Mesendoderm (in vitro differentiated cells): ENCODE measurements at regions not wholly inside any gene's neighbourhood (a gene's known extent, or its start where the extent isn't known, plus 50 kb on each side); places are given as distances from the start of the nearest gene placed in this dataset.
A peak's percentile ranks its signal among the peaks of the same experiment; 100 is the strongest.

Source experiments
- DNase-seq: peaks from one replicate; pipeline ENCODE4 v3.0.0; 2013
- H2AK5ac ChIP-seq: 2 replicates; pipeline ENCODE4 v1.6.1; 2013; ENCODE audit warnings: low read length, inconsistent platforms
- H2BK120ac ChIP-seq: 2 replicates; pipeline ENCODE4 v1.6.1; 2013; ENCODE audit warnings: low read depth, mild to moderate bottlenecking, low read length, moderate library complexity, mixed read lengths
- H2BK15ac ChIP-seq: replicated peaks from 2 replicates; pipeline ENCODE4 v1.6.1; 2013; ENCODE audit warnings: low read depth, mild to moderate bottlenecking, moderate library complexity
- H2BK5ac ChIP-seq: 2 replicates; pipeline ENCODE4 v1.6.1; 2013; ENCODE audit warnings: low read length, inconsistent platforms
- H3K18ac ChIP-seq: 2 replicates; pipeline ENCODE4 v1.6.1; 2013; ENCODE audit warnings: mild to moderate bottlenecking, low read length, mixed read lengths
- H3K23ac ChIP-seq: one replicate; pipeline ENCODE4 v1.6.1; 2013; ENCODE audit warnings: low read length
- H3K27ac ChIP-seq: 2 replicates; pipeline ENCODE4 v1.5.1; 2013; ENCODE audit warnings: low read depth, mild to moderate bottlenecking, inconsistent platforms, low read length, moderate library complexity
- H3K27me3 ChIP-seq: 2 replicates; pipeline ENCODE4 v1.6.1; 2013; ENCODE audit warnings: low read length, control low read depth, mild to moderate bottlenecking, inconsistent platforms; ENCODE audit not compliant: insufficient read depth, poor library complexity
- H3K36me3 ChIP-seq: 2 replicates; pipeline ENCODE4 v1.6.1; 2013; ENCODE audit warnings: low read length, inconsistent platforms; ENCODE audit not compliant: control insufficient read depth, insufficient read depth
- H3K4ac ChIP-seq: one replicate; pipeline ENCODE4 v1.6.1; 2013; ENCODE audit warnings: low read depth, mild to moderate bottlenecking, low read length, moderate library complexity
- H3K4me1 ChIP-seq: 2 replicates; pipeline ENCODE4 v1.6.1; 2013; ENCODE audit warnings: low read depth, low read length, inconsistent platforms; ENCODE audit not compliant: control insufficient read depth
- H3K4me2 ChIP-seq: 2 replicates; pipeline ENCODE4 v1.6.1; 2013; ENCODE audit warnings: low read length
- H3K4me3 ChIP-seq: 2 replicates; pipeline ENCODE4 v1.5.1; 2013; ENCODE audit warnings: mild to moderate bottlenecking, low read length
- H3K56ac ChIP-seq: one replicate; pipeline ENCODE4 v1.6.1; 2013; ENCODE audit warnings: low read length
- H3K79me1 ChIP-seq: 2 replicates; pipeline ENCODE4 v1.6.1; 2013; ENCODE audit warnings: low read length, inconsistent platforms
- H3K79me2 ChIP-seq: 2 replicates; pipeline ENCODE4 v1.6.1; 2013; ENCODE audit warnings: mild to moderate bottlenecking, low read length; ENCODE audit not compliant: control insufficient read depth, insufficient read depth
- H3K9ac ChIP-seq: 2 replicates; pipeline ENCODE4 v1.6.1; 2013; ENCODE audit warnings: low read length, inconsistent platforms
- H4K5ac ChIP-seq: one replicate; pipeline ENCODE4 v1.6.1; 2013; ENCODE audit warnings: low read length
- H4K8ac ChIP-seq: one replicate; pipeline ENCODE4 v1.6.1; 2013; ENCODE audit warnings: low read depth, mild to moderate bottlenecking, control low read depth, low read length, moderate library complexity
- WGBS: extraction: QIAGEN DNeasy Blood & Tissue Kit; methylation state at CpG from one replicate; pipeline ENCODE4 v1.1.7; 2013; ENCODE audit warnings: low lambda C conversion rate, missing lambda C conversion rate; ENCODE audit not compliant: insufficient coverage; ENCODE audit errors: extremely low coverage; 5-methylcytosine and 5-hydroxymethylcytosine counted together

DNA sequence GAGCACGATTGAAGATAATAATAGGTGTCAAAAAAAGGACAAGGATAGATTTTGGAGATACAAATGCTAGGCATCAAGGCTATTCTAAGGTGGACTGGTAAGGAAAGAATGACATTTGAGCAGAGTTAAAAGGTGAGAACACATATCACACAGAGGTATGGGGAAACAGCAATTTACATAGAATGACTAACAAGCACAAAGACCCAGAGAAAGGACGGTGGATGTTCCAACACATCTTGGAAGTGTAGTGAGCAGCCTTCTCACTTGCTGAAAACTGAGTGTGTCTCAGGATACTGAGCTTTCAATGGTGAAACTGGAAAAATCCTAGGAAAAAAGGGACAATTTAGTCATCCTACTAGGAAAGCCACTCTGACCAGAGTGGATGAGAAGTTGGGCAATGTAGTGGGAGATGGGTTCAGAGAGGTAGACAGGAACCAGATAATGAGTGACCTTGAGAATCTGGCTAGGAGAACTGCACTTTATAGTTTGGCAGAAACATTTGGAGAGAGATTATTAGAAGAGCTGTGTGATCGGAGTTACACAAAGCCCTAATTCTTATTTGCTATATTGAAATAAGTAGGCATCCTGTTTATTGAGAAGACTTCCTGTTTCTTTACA lies 706.0 kb downstream of the KCNA4 start:
- H3K27ac ChIP-seq: no peak overlapping the region
- no peak overlapping the region for H3K56ac ChIP-seq
- no peak overlapping the region for H3K23ac ChIP-seq
- no peak overlapping the region for H2AK5ac ChIP-seq
- no peaks in the 10 kb centered on the region for H3K4me1 ChIP-seq
- no peaks in the 10 kb centered on the region for H3K79me2 ChIP-seq
- no peak overlapping the region for H3K4me3 ChIP-seq
- no peak overlapping the region for H4K8ac ChIP-seq
- DNase-seq: peak; percentile 44
- no CpG with 5 or more reads among the region's 3 CpGs for WGBS
- H3K4me2 ChIP-seq: no peak overlapping the region
- no peak overlapping the region for H3K18ac ChIP-seq
- no peaks in the 10 kb centered on the region for H3K27me3 ChIP-seq
- H3K9ac ChIP-seq: no peak overlapping the region
- H3K4ac ChIP-seq: no peak overlapping the region
- no peaks in the 10 kb centered on the region for H3K36me3 ChIP-seq
- H4K5ac ChIP-seq: no peak overlapping the region
- H2BK120ac ChIP-seq: no peak overlapping the region
- no peaks in the 10 kb centered on the region for H3K79me1 ChIP-seq
- no peak overlapping the region for H2BK15ac ChIP-seq
- H2BK5ac ChIP-seq: no peak overlapping the region

DNA sequence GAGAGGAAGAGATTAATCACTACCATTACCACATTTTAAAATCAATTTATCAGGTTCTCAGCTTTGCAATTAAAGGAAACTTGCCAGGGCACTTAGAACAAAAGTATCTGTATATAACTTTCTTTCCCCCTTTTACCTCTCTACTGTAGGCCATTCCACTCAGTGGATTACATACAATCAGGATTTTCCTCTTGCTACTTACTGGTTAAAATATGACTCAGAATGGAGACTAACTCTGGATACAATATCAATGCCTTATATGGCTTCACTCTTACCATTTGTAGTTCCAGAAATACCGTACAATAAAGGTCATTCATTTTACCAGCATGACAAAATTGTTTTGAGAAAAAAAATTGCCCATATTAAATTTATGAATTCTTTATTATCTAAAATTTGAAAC lies 706.8 kb downstream of the KCNA4 start:
- DNase-seq: no peak
- no peak overlapping the region for H4K8ac ChIP-seq

DNA sequence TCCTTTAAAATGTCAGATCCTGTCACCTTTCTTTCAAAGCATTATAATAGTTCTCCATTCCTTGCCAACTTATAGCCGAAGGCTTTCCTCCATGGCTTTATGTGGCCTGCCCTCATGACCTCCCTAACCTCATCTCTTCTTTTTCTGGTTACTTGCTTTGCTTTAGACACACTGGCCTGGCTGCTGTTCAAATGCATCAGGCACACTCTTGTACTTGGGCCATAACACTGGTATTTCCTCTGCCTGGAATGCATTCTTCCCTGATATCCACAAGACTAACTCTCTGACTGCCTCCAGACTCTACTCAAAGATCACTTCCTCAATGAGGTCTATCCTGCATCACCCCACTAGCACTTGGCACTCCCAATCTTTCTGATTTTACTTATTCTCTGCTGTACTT lies 710.3 kb downstream of the KCNA4 start:
- H3K9ac ChIP-seq: no peak overlapping the region
- no peaks in the 10 kb centered on the region for H3K4me1 ChIP-seq
- H4K5ac ChIP-seq: no peak overlapping the region
- H3K79me2 ChIP-seq: no peaks in the 10 kb centered on the region
- no CpG with 5 or more reads among the region's 1 CpG for WGBS
- H2BK15ac ChIP-seq: no peak overlapping the region
- H3K4ac ChIP-seq: no peak overlapping the region
- H3K36me3 ChIP-seq: no peaks in the 10 kb centered on the region
- no peak overlapping the region for H3K23ac ChIP-seq
- no peak overlapping the region for H2AK5ac ChIP-seq
- no peaks in the 10 kb centered on the region for H3K79me1 ChIP-seq
- H3K4me3 ChIP-seq: no peak overlapping the region
- no peak overlapping the region for H2BK120ac ChIP-seq
- H3K56ac ChIP-seq: no peak overlapping the region
- no peaks in the 10 kb centered on the region for H3K27me3 ChIP-seq
- H3K27ac ChIP-seq: no peak overlapping the region
- H4K8ac ChIP-seq: no peak overlapping the region
- no peak for DNase-seq
- no peak overlapping the region for H3K4me2 ChIP-seq
- no peak overlapping the region for H2BK5ac ChIP-seq
- no peak overlapping the region for H3K18ac ChIP-seq

More for the DNA sequence above, 706.8 kb downstream of the KCNA4 start:
- no peak overlapping the region for H2BK5ac ChIP-seq
- no peak overlapping the region for H3K56ac ChIP-seq
- no peak overlapping the region for H2AK5ac ChIP-seq
- H4K5ac ChIP-seq: no peak overlapping the region
- no peak overlapping the region for H3K27ac ChIP-seq
- H3K4ac ChIP-seq: no peak overlapping the region
- no peaks in the 10 kb centered on the region for H3K4me1 ChIP-seq
- H3K79me1 ChIP-seq: no peaks in the 10 kb centered on the region
- no peak overlapping the region for H2BK120ac ChIP-seq
- no peaks in the 10 kb centered on the region for H3K36me3 ChIP-seq
- H3K27me3 ChIP-seq: no peaks in the 10 kb centered on the region
- H3K4me2 ChIP-seq: no peak overlapping the region
- no peaks in the 10 kb centered on the region for H3K79me2 ChIP-seq
- no peak overlapping the region for H3K9ac ChIP-seq
- no CpG with 5 or more reads among the region's 1 CpG for WGBS
- H3K4me3 ChIP-seq: no peak overlapping the region
- no peak overlapping the region for H3K23ac ChIP-seq
- no peak overlapping the region for H3K18ac ChIP-seq
- H2BK15ac ChIP-seq: no peak overlapping the region

- no peak for DNase-seq
- Histone ChIP-seq H4K5ac (no peak overlapping the region), H3K27ac (no peak overlapping the region), H3K23ac (no peak overlapping the region), H3K4ac (no peak overlapping the region), H2AK5ac (no peak overlapping the region), H2BK120ac (no peak overlapping the region), H2BK5ac (no peak overlapping the region), H3K4me2 (no peak overlapping the region), H3K56ac (no peak overlapping the region), H3K79me2 (no peaks in the 10 kb centered on the region), H4K8ac (no peak overlapping the region), H2BK15ac (no peak overlapping the region), H3K4me3 (no peak overlapping the region), H3K4me1 (no peaks in the 10 kb centered on the region), H3K9ac (no peak overlapping the region), H3K79me1 (no peaks in the 10 kb centered on the region), H3K18ac (no peak overlapping the region), H3K27me3 (no peaks in the 10 kb centered on the region), H3K36me3 (no peaks in the 10 kb centered on the region)
These were observed 711.2 kb downstream of the KCNA4 start for GRCh38 chr11:29305456-29306232.

DNA sequence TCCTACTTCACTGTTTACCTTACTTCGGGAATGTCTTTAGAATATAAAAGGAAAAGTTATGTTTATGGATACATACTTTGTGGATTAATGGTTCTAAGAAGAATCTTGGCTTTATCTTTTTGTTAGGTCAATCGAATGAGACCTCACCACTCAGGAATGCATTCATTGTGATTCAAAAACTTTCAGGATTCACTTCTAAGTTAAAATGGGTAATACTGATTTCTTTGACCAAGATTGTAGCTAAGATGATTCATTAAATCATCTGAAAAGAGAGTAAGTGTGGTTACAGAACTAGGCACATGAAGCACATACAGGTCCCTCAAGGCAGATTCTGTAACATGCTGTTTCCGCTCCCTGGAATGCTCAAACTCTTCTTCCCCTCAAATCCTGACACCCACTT lies 716.4 kb downstream of the KCNA4 start:
- Histone ChIP-seq H3K23ac (no peak overlapping the region), H3K4ac (no peak overlapping the region), H4K8ac (no peak overlapping the region), H3K79me2 (no peaks in the 10 kb centered on the region), H3K4me1 (no peaks in the 10 kb centered on the region), H3K56ac (no peak overlapping the region), H3K79me1 (no peaks in the 10 kb centered on the region), H4K5ac (no peak overlapping the region), H3K36me3 (no peaks in the 10 kb centered on the region), H3K9ac (no peak overlapping the region), H3K4me3 (no peak overlapping the region), H3K18ac (no peak overlapping the region), H2BK5ac (no peak overlapping the region), H3K4me2 (no peak overlapping the region), H2AK5ac (no peak overlapping the region), H3K27me3 (no peaks in the 10 kb centered on the region), H2BK120ac (no peak overlapping the region), H3K27ac (no peak overlapping the region), H2BK15ac (no peak overlapping the region)
- peak; percentile 34 for DNase-seq
- no CpG with 5 or more reads among the region's 3 CpGs for WGBS

GRCh38 chr11:29296680-29297079 lies 720.1 kb downstream of the KCNA4 start:
- H3K4me1 ChIP-seq: no peaks in the 10 kb centered on the region
- no peak overlapping the region for H4K5ac ChIP-seq
- H3K18ac ChIP-seq: no peak overlapping the region
- no peak for DNase-seq
- WGBS: no CpG with 5 or more reads among the region's 1 CpG
- no peak overlapping the region for H2BK5ac ChIP-seq
- H3K4me3 ChIP-seq: no peak overlapping the region
- H3K56ac ChIP-seq: no peak overlapping the region
- no peak overlapping the region for H4K8ac ChIP-seq
- no peak overlapping the region for H3K27ac ChIP-seq
- no peaks in the 10 kb centered on the region for H3K79me2 ChIP-seq
- H3K79me1 ChIP-seq: no peaks in the 10 kb centered on the region
- no peak overlapping the region for H2BK120ac ChIP-seq
- no peaks in the 10 kb centered on the region for H3K27me3 ChIP-seq
- H3K4me2 ChIP-seq: no peak overlapping the region
- no peak overlapping the region for H3K9ac ChIP-seq
- no peaks in the 10 kb centered on the region for H3K36me3 ChIP-seq
- H3K23ac ChIP-seq: no peak overlapping the region
- H2BK15ac ChIP-seq: no peak overlapping the region
- H3K4ac ChIP-seq: no peak overlapping the region
- H2AK5ac ChIP-seq: no peak overlapping the region
